A673 (cell line): ENCODE measurements at regions not wholly inside any gene's neighbourhood (a gene's known extent, or its start where the extent isn't known, plus 50 kb on each side); places are given as distances from the start of the nearest gene placed in this dataset.
"Not testable (repeated sequence)": the region's sequence is repeated elsewhere in the genome, so short reads cannot be mapped to it uniquely, and the experiment has no call there.

Source experiments
- EZH2 ChIP-seq: fragments of 200-600 bp; sonication (generic); IDR thresholded peaks from 2 replicates; pipeline ENCODE4 v1.6.1; 2017; ENCODE audit warnings: borderline replicate concordance, low read depth, mild to moderate bottlenecking, mixed read lengths, antibody characterized with exemption, low read length; ENCODE audit not compliant: poor library complexity, severe bottlenecking
- TF ChIP-seq, protein P1 (sequence below): fragments of 300-800, 200-600 bp; sonication (generic); conservative IDR thresholded peaks from 2 replicates; pipeline ENCODE4 v1.5.1; 2017; ENCODE audit warnings: low read depth, mild to moderate bottlenecking, antibody characterized with exemption, low read length, moderate library complexity, mixed read lengths

DNA sequence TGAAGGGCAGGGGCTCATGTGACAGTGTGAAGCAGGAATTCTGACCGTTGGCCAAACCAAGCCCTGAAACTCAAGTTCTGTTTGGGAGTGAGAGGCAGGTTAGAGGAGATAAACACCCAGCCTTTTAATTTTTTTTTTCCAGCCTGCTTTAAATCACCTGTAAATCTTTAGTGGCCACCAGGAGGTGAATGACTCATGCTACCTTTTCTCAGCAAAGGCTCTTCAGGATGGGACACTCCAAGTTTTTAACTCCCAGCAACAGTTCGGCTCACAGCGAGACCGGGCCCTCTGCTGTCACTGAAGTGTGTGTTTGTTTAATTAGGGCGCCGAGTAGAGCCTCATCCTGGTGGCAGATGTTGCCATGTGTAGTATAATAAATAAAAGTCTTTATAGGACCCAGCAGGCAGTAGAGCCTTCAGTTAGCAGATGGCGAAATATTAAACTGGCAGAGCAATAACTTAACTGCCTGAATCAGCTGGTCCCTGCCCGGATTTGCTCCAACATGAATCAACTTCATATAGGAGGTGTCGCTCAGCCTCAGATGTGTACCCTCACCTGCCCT is 180.3 kb downstream of the NPIPA7 start:
- not testable (repeated sequence) for TF ChIP-seq EZH2
- TF ChIP-seq, protein P1, sequence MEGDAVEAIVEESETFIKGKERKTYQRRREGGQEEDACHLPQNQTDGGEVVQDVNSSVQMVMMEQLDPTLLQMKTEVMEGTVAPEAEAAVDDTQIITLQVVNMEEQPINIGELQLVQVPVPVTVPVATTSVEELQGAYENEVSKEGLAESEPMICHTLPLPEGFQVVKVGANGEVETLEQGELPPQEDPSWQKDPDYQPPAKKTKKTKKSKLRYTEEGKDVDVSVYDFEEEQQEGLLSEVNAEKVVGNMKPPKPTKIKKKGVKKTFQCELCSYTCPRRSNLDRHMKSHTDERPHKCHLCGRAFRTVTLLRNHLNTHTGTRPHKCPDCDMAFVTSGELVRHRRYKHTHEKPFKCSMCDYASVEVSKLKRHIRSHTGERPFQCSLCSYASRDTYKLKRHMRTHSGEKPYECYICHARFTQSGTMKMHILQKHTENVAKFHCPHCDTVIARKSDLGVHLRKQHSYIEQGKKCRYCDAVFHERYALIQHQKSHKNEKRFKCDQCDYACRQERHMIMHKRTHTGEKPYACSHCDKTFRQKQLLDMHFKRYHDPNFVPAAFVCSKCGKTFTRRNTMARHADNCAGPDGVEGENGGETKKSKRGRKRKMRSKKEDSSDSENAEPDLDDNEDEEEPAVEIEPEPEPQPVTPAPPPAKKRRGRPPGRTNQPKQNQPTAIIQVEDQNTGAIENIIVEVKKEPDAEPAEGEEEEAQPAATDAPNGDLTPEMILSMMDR: not testable (repeated sequence)
